Mammary epithelial cell (primary cell): ENCODE measurements at regions not wholly inside any gene's neighbourhood (a gene's known extent, or its start where the extent isn't known, plus 50 kb on each side); places are given as distances from the start of the nearest gene placed in this dataset.

Source experiments
- CTCF ChIP-seq, 2 donors: IDR thresholded peaks in 1 of 2; conservative IDR thresholded peaks in 1 of 2; 2 replicates each; pipeline ENCODE4 v1.5.1; 2011 to 2012; ENCODE audit warnings: inconsistent platforms in 2 of 2, low read length in 2 of 2, mild to moderate bottlenecking in 2 of 2, control low read depth in 1 of 2, low read depth in 1 of 2; ENCODE audit not compliant: insufficient read depth in 1 of 2; ENCODE audit errors: extremely low read depth in 1 of 2
- EZH2 ChIP-seq: IDR thresholded peaks from 2 replicates; pipeline ENCODE4 v1.6.1; 2012; ENCODE audit warnings: low read length, inconsistent platforms, borderline replicate concordance

- TF ChIP-seq CTCF (conservative IDR thresholded peaks at IDR 0.05 in 1 of 2, IDR thresholded peaks at IDR 0.05 in 1 of 2; ENCODE audit: extremely low read depth in 1 of 2, insufficient read depth in 1 of 2, low read depth in 1 of 2, low read length in 2 of 2) = no peak
- no peak for TF ChIP-seq EZH2
Measured at GRCh38 chr14:76678244-76678800, 82.9 kb upstream of the VASH1 start.
